ENCODE measurements at regions not wholly inside any gene's neighbourhood (a gene's known extent, or its start where the extent isn't known, plus 50 kb on each side); places are given as distances from the start of the nearest gene placed in this dataset.

DNA sequence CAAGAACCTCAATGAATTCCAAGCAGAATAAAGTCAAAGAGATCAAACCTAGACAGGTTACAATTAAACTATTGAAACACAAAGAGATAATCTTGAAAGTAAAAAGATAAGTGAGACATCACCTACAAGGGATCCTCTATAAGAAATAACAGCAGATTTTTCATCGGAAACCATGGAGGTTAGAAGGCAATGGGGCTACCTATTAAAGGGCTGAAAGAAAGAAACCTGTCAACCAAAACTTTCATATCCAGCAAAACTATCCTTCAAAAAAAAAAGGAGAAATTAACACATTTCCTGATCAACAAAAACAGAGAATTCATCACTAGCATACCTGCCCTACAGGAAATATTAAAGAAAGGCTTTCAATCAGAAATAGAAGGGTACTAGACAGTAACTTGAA, 244.9 kb downstream of the ARHGAP12 start:
- TF ChIP-seq CTCF (IDR thresholded peaks at IDR 0.05; ENCODE audit: low read length) (no peak), EZH2 (IDR thresholded peaks at IDR 0.05; ENCODE audit: borderline replicate concordance, low read length) (no peak)

Measured in OCI-LY1 (cell line).